Stimulated activated CD4-positive, alpha-beta T cell treated with anti-CD3 and anti-CD28 coated beads, Interleukin-1b, Interleukin-23, amount 100 ng/mL, for 4 hours (primary cell): ENCODE measurements at regions not wholly inside any gene's neighbourhood (a gene's known extent, or its start where the extent isn't known, plus 50 kb on each side); places are given as distances from the start of the nearest gene placed in this dataset.

Experiments used
- DNase-seq, 2 donors: peaks; one replicate each; pipeline ENCODE4 v3.0.0-alpha.2; 2020; ENCODE audit warnings: low read depth in 2 of 2

DNA sequence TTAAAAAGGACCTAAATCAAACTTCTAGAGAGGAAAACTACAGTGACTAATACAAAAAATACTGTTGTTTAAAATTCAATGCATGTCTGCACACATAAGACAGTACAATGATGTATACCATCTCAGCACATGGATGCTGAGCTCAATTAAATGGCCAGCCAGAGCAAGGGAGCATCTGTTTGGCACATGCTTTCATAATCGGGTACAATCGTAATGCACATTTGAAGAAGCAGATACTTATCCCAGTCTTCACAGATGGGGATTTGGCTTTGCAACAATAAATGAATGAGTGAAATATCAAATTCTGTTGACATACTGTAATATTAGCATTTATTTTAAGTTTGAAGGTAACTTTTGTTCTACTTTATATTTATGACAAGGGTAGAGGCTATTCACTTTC is 187.8 kb downstream of the CRPPA start:
- DNase-seq, result no peak

DNA sequence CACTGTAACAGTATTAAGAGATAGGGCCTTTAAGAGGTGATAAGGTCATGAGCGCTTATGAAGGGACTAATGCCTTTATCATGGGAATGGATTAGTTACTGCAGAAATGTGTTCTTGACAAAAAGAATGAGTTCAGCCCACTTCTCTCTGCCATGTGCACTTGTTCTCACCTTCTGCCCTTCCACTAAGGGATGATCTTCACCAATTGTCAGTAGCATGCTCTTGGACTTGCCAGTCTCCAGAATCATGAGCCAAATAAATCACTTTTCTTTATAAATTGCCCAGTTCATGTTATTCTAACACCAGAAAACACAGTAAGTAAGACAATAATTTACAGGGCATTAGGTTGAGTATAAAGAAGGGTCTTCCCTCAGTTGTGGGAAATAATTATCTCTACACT is 189.1 kb downstream of the CRPPA start:
- no peak for DNase-seq

DNA sequence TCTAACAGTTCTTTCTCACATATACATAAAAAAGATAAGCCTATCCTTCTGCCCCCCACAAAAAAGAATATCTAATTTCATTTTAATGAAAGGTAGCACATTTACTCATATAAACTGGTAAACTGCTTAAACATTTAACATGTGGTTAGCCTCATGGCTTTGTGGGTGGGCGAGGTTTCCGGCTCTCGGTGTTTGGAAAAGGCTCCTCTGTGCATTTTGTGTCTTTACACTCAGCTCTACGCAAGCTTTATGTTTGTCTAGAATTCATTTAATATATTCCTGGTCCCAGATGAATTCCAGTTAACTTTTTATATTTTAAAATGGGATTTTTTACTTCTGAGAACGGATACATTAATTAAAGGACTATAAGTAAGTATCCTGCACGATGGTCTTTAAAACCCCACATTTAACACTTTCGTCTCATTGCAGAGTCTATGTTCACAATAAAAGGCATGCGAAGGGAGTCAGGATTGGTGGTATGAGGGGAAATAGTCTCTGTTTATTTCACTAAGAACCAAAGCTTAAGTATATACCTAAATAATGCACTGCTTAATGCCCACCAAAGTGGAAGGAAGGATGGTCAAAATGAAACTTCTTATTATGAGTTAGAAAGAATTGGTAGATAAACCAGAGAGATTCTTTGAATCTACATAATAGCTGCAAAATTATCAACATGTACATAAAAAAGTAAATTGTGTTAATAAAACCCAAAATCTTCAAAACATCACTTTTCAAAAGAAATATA is 197.2 kb downstream of the CRPPA start:
- DNase-seq, result no peak

DNA sequence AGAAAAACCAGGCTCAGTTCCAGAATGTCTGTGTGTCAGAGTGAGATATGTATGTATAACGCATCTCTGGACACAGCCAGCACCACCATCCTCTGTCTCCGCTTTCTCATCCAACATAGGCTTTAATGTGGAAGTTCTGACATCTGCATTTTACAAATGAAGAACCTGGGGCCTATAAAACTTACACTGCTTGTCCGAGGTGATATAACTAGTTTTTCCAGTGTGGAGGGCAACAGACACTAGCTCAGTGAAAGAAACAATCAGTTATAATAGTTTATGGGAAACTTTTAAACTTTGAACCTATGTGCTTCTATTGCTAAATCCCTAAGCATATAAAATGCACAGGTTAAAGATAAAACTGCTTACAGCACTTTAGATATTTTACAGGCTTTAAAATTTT is 208.7 kb downstream of the CRPPA start:
- DNase-seq, result no peak

DNA sequence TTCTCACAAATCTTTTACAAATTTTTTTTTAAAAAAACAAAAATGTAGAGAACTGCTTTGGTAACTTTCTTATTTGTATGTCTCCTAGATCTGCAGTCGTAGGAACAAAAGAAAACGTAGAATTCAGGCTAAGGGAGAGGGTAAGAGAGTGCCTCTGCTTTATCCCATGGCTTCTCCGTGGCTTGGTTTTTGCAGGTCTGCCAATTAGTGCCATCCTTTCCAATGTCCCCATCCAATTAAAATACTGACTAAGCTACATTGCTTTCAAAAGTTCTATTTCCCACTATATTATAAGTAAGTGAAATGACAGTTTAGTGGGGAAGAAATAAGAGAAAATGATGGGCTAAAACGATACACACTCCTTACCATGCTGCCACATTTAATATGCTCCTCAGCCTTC is 209.3 kb downstream of the CRPPA start:
- no peak for DNase-seq

DNA sequence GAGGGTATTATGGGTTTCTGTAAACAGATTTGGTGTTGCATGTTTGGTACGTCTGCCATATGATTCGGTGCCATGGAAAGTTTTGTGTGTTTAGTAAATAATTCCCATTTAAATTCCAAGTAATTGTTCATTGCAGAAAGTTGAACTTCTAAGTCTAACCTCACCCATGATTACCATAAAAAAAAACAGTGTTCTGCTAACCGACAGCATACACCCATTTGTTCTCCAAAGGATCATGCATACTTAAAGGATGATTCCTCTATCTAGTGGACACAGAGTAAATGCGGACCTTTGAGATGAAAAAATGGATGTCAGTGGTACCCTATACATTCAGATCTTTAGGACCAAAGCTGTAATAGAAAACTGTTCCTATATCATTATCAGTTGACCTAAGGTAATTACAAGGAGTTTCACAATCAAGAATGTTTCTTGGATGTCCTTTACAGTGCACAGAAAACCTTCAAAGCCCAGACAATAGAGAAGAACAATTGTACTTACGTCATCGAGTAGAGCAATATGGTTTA is 209.9 kb downstream of the CRPPA start:
- no peak for DNase-seq

DNA sequence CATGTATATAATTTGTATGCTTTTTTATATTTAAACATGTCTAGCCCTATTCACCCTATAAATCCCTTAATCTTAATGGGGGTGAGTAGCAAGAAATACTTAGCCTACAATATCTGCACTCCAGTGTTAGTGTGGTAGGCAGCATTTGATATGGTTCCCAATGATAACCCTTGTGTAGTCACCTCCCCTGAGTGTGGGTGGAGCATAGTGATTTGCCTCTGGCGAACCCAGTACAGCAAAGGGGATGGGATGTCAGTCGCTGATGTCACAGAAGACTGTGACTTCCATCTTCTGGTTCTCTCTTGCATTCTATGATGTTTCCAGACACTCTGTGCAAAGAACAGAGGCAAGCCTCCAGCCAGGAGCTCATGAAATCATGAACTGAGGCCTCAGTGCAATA is 211.2 kb downstream of the CRPPA start:
- no peak for DNase-seq

DNA sequence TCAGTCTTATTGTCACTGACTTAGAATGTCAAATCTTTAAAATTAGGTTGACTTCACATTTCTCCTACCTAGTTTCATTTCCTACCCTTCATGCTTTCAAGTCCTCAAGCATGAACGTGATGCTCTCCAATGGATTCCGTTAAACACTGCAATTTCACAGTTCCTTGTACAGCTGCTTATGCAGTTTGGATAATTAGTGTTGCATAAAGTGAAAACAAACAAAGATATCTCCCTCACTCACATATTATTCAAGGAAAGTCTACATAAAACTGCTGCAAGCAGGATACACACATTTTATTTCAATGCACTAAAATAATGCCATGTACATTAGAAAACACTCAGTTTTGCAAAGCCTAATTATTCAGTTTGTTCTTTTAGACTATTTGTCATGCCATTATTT is 214.0 kb downstream of the CRPPA start:
- DNase-seq, result no peak

DNA sequence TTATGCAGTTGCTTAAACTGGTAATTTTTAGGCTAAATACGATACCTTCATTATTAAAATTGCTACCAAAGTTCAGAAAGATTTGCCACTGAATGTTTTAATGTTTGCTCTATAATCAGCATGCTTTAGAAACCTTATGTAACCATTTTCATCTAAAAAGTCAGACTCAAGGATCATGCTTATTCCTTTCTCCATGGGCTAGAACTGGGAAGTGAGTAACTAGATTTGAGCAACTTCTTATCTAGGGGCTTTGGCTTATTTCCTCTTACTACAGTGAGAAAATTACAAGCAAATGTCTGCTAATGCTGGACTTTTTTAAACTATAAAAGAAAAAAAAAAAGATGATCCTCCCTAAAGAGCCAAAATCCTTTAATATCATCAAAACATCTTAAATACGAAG is 215.9 kb downstream of the CRPPA start:
- no peak for DNase-seq

DNA sequence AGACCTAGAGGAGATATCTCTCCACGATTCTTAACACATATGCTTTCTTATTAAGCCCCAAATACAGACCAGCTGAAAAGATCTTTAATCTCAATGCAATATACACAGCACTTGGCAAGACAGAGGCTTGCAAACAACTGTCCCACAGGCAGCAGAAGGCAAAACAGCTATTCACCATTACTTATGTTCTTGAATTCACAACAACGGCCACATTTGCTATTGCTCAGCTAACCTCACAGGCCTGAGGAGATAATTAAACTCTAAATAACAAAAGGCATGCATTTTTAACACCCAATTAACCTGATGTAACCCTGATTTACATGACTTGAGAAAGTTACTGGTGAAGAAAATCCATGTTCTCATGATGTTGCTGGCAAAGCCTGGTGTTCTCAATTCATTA is 216.4 kb downstream of the CRPPA start:
- no peak for DNase-seq

DNA sequence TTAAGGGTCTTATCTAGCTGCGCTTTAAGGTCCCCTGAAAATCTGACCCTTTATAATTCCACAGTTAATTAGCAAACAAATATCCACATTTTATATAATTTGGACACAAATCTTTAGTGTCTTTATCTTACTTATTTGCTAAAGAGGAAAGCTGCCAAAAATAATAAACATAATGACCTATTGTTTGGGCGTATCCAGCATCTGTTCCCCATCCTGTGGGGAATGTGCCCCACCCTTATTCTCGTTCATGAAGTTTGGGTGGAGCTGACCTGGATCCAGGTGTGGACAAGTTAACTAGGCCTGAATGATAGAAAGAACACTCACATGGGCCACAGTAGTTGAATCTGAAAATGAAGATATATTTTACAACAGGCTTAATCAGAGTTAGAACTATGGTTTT is 218.3 kb downstream of the CRPPA start:
- DNase-seq, result no peak

DNA sequence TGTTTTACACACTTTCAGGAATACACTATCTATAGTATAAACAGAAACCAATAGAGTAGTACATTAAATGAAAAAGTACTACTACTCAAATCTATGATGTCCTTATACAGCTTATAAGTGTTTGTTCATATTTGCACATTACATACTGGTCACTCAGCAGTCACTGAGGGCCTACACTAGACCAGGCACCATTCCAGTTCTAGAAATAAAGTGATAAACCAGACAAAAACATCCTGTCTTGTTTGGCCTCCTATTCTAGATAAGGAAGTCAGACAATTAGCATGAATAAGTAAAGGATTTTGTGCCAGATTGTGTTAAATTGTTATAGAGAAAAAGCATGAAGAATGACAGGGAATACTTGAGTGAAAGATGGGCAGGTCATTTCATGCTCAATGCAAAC is 219.0 kb downstream of the CRPPA start:
- no peak for DNase-seq

DNA sequence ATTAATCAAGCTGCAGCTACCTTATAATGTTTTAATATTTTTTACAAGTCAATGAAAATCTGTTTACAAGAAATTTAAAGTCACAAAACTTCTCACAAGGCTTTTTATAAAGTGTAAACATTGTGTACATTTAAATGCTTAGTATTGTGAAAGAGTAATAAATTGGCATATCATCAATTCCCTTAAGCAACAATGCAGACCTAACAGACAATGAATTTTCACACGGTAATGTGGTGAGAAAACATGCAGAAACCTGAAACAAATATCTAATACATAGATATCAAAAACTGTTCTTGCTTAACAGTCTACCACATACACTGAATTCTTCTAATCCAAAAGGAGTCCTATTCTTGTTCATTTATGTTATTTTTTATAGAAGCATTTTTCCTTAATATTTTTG is 220.7 kb downstream of the CRPPA start:
- DNase-seq, result no peak

DNA sequence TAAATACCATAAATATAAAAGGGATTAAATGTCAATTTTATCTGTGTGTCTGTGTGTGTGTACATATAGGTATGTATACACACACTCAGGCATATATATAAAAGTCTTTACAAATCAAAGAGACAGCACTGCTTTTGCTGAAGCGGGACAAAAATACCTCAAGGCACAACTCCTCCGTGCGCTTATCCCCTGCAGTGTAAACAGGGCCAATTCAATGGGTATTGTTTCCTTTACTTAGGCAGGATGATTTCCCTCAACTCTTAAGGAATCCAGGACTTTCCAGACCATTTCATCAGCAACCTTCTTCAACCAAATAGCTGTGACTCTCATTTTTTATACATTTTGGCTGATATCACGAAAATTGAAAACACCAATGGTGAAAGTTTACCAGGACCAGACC is 227.7 kb downstream of the CRPPA start:
- no peak for DNase-seq

DNA sequence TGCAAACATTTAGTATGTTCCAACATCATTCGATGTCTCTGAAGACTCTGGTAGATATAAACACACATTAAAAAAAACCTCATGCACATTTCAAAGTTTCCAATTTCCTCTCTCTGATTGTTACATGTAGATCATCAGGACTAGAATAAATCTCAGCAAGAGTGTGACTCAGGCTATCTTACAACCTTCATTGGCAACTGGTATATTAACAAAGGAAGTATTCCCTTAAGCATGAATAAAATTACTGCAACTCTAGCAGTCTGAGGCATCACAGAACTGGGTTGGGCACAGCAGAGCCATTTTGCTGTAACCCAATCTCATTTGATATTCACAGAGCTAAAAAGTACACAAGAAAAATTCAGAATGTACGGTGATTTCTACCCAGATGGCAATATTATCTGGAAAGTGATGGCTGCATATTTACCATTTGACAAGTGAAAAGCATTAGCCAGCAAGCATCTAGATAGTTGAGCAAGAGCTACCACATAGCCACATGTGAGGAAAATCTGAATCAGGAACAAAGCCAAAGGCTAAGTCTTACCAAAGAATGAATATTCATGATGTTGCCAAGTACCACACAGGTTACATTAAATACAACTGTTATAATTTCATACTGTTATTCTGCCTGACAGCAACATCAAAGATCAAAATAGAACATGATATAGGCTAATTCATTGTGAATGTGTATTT is 232.2 kb downstream of the CRPPA start:
- no peak for DNase-seq

DNA sequence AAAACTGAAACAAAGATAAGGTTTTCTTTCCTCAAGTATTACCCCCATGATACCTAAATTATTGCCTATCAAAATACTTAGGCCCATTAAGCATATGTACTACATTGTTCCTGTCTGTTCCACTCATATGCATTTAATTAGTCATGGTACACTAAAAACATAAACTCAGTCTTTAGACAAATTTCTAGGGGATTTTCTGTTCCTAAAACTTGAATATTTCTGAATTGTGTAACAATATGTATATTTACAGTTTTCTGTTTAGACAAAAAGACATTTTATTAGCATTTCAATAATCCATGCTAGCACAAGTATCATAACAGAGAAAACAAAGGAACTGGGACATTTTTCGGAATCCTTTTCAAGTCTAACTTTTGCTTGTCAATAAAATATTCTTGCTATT is 234.2 kb downstream of the CRPPA start:
- DNase-seq, result no peak

DNA sequence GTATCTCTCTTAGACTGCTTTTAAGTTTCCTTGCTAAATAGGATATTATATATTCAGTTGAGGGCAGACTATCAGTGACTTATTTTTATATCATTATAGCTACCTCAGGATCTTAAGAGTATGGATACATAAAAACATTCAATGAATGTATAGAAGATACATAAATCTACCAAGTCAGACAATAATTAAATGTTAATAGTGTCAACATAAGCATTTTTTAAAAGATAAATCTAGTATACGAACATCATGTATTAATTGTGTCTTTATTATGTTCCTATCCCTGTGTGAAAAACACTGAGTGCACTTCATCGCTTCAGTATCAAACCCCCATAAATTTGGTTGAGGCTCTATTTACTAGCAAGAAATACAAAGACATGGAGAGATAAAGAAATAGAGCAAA is 242.8 kb downstream of the CRPPA start:
- DNase-seq, result no peak

DNA sequence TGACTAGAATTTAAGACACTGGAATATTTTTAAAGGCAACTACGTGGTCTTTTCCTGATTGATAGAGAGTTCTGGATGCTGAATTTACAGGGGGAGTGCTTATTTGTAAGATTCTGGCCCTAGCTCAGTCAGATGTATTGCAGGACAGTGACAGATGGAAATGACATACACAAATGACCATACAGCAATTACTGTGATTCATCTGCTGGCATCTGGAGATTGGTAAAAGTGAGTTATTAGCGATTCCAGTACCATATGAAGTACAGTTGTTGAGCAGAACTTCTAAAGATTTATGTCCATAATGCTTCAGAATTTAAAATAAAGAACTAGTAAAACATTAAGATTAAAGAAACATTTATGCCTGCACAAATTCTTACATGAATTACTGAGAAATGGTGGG is 243.2 kb downstream of the CRPPA start:
- no peak for DNase-seq

DNA sequence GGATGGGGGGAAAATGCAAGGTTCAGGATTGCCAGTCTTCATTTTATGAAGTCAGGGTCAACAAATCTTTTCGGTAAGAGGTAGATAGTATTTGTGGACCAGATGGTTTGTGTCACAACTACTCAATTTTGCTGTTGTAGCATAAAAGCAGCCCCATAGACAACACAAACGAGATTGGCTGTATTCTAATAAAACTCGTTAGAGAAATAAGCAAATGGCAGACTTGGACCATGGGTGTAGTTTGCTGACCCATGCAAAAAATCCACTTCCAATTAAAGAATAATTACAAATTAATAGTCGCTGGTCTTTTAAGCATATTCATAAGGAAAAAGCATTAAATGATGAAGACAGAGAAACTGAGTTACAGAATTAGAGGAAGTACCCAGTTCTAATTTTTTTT is 247.1 kb downstream of the CRPPA start:
- DNase-seq, result no peak

DNA sequence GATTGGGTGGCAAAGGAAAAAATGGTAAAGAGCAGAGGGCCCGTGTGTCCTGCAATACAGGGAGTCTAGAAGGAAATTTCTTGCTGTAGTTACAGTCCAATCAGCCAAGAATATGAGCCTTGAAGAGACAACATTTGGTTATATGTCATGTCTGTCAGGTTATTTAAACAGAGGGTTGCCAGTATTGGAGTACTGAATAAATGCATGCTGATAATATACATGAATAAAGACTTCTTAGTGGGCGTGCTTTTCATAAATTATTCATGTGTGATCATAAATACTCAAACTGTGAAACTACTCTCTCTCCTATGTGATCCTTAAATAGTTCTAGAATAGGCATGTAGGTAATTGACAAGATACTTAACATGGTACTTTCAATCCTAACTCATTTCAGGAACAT is 249.0 kb downstream of the CRPPA start:
- DNase-seq, result no peak

DNA sequence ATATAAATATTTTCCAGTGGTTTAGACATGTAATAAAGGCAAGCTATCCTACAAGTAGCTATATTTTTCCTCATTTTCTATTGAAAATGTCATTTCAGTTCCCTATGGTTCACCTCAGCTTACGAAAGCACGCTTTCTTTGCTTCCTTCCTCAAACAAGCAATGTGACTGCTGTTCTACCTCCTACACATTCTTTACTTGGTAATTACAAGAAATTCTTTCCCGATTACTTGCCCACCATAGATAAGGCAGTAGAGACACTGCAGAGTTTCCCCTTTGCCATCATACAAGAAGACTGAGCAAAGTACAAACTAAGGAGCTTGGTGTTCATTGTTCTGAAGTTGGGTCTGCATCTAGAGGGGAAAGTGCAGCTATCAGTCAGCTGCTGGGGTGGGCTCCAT is 249.4 kb downstream of the CRPPA start:
- DNase-seq, result no peak

DNA sequence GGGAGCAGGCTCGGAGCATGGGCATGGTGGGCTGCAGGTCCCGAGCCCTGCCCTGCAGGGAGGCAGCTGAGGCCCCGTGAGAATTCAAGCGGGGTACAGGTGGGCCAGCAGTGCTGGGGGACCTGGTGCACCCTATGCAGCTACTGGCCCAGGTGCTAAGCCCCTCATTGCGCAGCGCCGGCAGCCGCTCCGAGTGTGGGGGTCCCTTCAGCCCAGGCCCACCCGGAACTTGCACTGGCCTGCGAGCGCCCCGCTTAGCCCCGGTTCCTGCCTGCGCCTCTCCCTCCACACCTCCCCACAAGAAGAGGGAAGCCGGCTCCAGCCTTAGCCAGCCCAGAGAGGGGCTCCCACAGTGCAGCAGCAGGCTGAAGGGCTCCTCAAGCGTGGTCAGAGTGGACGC is 250.7 kb downstream of the CRPPA start:
- DNase-seq, result no peak

DNA sequence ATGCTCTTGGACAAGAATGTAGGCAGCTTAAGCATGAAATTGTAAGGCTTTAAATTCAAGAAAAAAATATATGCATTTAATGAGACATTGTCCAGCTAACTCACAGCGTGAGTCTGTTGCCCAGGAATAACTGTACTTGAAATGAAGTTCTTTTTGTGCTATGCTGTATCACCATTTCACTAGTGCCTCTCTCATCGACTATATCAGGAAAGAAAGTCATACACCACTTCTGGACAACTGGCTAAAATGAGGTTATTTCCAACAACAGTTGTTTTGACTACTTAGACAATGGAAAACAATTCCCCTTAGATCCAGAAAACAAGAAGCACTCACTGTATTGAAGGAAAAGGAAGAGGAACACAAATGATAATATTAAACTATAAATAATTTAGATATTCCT is 251.8 kb downstream of the CRPPA start:
- no peak for DNase-seq

DNA sequence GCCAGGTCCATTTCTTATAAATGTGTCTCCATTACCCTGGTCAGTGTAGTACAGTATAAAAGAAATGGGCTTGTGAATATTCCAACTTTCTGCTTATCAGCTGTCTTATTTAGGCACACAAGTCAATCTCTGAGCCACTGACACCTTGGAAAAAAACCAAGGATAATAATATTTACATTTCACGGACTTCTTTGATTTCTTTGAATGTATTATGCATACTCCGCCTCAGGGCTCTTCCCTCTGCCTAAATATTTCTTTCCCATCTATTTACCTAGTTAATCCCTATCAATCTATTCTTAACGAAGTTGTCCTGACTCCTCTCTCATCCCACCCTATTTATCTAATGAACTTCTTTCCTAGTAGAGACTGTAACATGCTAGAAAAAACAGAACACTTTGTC is 253.8 kb downstream of the CRPPA start:
- DNase-seq, result no peak
